OCI-LY3 (cell line): ENCODE measurements at regions not wholly inside any gene's neighbourhood (a gene's known extent, or its start where the extent isn't known, plus 50 kb on each side); places are given as distances from the start of the nearest gene placed in this dataset.

Source experiments
- H2AFZ ChIP-seq: fragments of 200-600, 300-600 bp; shearing (Covaris generic); 2 replicates; pipeline ENCODE4 v1.6.0; 2014; ENCODE audit warnings: antibody characterized with exemption, low read depth, low read length
- H3K27ac ChIP-seq: fragments of 200-600, 300-600 bp; sonication (generic); 2 replicates; pipeline ENCODE4 v1.5.1; 2014; ENCODE audit warnings: mild to moderate bottlenecking, low read length, moderate library complexity, mixed read lengths
- H3K27me3 ChIP-seq: fragments of 200-600, 300-600 bp; sonication (generic); 2 replicates; pipeline ENCODE4 v1.6.1; 2014; ENCODE audit warnings: low read depth, low read length, mixed read lengths
- H3K36me3 ChIP-seq: fragments of 200-600, 300-600 bp; sonication (generic); replicated peaks from 2 replicates; pipeline ENCODE3; 2014; ENCODE audit warnings: low read depth, low read length, mixed read lengths
- H3K4me1 ChIP-seq: fragments of 300-600, 200-600 bp; sonication (generic); 2 replicates; pipeline ENCODE4 v1.6.1; 2014; ENCODE audit warnings: low read length, mixed read lengths
- H3K4me2 ChIP-seq: fragments of 200-600, 300-600 bp; sonication (generic); 2 replicates; pipeline ENCODE4 v1.6.1; 2014; ENCODE audit warnings: low read length, mixed read lengths
- H3K4me3 ChIP-seq: fragments of 300-600, 200-600 bp; sonication (generic); 2 replicates; pipeline ENCODE4 v1.5.1; 2014; ENCODE audit warnings: antibody characterized with exemption, mild to moderate bottlenecking, low read length, moderate library complexity
- H3K79me2 ChIP-seq: fragments of 300-600, 200-600 bp; shearing (Covaris generic); 2 replicates; pipeline ENCODE4 v1.6.1; 2014; ENCODE audit warnings: mild to moderate bottlenecking, low read length, mixed read lengths
- H3K9ac ChIP-seq: fragments of 300-600, 200-600 bp; shearing (Covaris generic); 2 replicates; pipeline ENCODE4 v1.6.0; 2014; ENCODE audit warnings: mild to moderate bottlenecking, low read length, moderate library complexity
- H3K9me3 ChIP-seq: fragments of 200-600, 300-600 bp; shearing (Covaris generic); 2 replicates; pipeline ENCODE4 v1.6.1; 2014; ENCODE audit warnings: low read length, mixed read lengths; ENCODE audit not compliant: insufficient read depth
- H4K20me1 ChIP-seq: fragments of 200-600, 300-600 bp; sonication (generic); 2 replicates; pipeline ENCODE4 v1.6.1; 2016; ENCODE audit warnings: low read length, mixed read lengths; ENCODE audit not compliant: insufficient read depth
- CTCF ChIP-seq: fragments of 200-600, 300-600 bp; sonication (generic); IDR thresholded peaks from 2 replicates; pipeline ENCODE4 v1.5.1; 2014; ENCODE audit warnings: antibody characterized with exemption, low read length, low read depth
- EZH2phosphoT487 ChIP-seq: fragments of 200-600 bp; shearing (Covaris generic); IDR thresholded peaks from 2 replicates; pipeline ENCODE4 v1.6.1; 2018; ENCODE audit warnings: antibody characterized with exemption, mixed run types, low read depth

- H3K4me1 ChIP-seq: no peaks in the 10 kb centered on the region
- H3K4me3 ChIP-seq: no peak overlapping the region
- H2AFZ ChIP-seq: no peak overlapping the region
- no peak overlapping the region for H3K27ac ChIP-seq
- H4K20me1 ChIP-seq: no peaks in the 10 kb centered on the region
- no peaks in the 10 kb centered on the region for H3K9me3 ChIP-seq
- H3K4me2 ChIP-seq: no peak overlapping the region
- H3K9ac ChIP-seq: no peak overlapping the region
- no peaks in the 10 kb centered on the region for H3K27me3 ChIP-seq
- no peaks in the 10 kb centered on the region for H3K36me3 ChIP-seq
- no peak for TF ChIP-seq EZH2phosphoT487
- no peak for TF ChIP-seq CTCF
- no peaks in the 10 kb centered on the region for H3K79me2 ChIP-seq
Observed at GRCh38 chr5:86039351-86039750, 578.4 kb upstream of the COX7C start.

DNA sequence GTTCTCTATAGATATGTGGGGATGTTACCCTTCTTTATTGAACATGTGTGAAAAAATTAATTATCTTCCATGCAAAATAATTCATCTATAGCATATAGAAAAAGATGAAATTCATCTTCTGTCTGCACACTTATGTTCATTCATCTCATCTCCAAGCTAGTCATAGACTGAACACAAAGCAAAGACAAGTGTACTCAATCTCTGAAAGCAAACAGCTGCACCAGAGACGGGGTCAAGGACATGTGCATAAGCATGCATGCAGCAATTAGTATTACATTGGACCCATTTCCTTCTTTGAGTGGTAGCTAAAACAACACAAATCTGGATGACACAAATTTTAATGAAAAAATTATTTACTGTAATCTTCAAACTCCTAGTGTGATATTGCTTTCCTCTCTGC, 547.0 kb upstream of the COX7C start:
- Histone ChIP-seq H3K4me1 (no peaks in the 10 kb centered on the region), H3K4me2 (no peak overlapping the region), H3K9me3 (no peaks in the 10 kb centered on the region), H3K27me3 (no peaks in the 10 kb centered on the region), H3K9ac (no peak overlapping the region), H2AFZ (no peak overlapping the region), H3K79me2 (no peaks in the 10 kb centered on the region), H3K36me3 (no peaks in the 10 kb centered on the region), H3K4me3 (no peak overlapping the region), H3K27ac (no peak overlapping the region), H4K20me1 (no peaks in the 10 kb centered on the region)
- TF ChIP-seq EZH2phosphoT487: no peak
- no peak for TF ChIP-seq CTCF

- no peak overlapping the region for H2AFZ ChIP-seq
- H3K4me1 ChIP-seq: no peaks in the 10 kb centered on the region
- no peaks in the 10 kb centered on the region for H3K36me3 ChIP-seq
- TF ChIP-seq CTCF (no peak), EZH2phosphoT487 (no peak)
- H3K79me2 ChIP-seq: no peaks in the 10 kb centered on the region
- H3K9ac ChIP-seq: no peak overlapping the region
- no peaks in the 10 kb centered on the region for H3K9me3 ChIP-seq
- no peaks in the 10 kb centered on the region for H4K20me1 ChIP-seq
- no peak overlapping the region for H3K4me2 ChIP-seq
- no peak overlapping the region for H3K4me3 ChIP-seq
- H3K27ac ChIP-seq: no peak overlapping the region
- H3K27me3 ChIP-seq: no peaks in the 10 kb centered on the region
Observed at GRCh38 chr5:86074297-86074696, 543.4 kb upstream of the COX7C start.

DNA sequence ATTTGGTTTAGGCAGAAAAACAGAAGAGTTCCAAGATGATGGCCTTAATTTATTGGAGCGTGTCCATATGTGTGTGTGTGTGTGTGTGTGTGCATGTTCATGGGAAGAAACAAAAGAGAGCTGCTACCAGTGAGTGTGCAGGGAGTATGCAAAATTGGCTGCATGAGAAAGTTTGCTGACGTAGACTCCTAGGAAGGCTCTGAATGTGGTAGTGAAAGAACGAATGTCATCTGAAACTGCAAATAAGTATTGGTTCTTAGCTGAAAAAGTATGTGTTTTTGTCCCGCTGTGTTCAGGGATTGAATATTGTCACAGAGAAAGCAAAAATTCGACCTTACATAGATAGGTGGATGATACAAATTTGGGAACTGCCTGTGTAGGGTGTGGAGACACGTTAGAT, 542.6 kb upstream of the COX7C start:
- H2AFZ ChIP-seq: no peak overlapping the region
- H3K4me2 ChIP-seq: no peak overlapping the region
- no peaks in the 10 kb centered on the region for H4K20me1 ChIP-seq

More for the DNA sequence above, 542.6 kb upstream of the COX7C start:
- H3K36me3 ChIP-seq: no peaks in the 10 kb centered on the region
- H3K9ac ChIP-seq: no peak overlapping the region
- H3K27ac ChIP-seq: no peak overlapping the region
- H3K79me2 ChIP-seq: no peaks in the 10 kb centered on the region
- no peak overlapping the region for H3K4me3 ChIP-seq
- H3K4me1 ChIP-seq: no peaks in the 10 kb centered on the region
- H3K9me3 ChIP-seq: no peaks in the 10 kb centered on the region
- TF ChIP-seq CTCF: no peak
- no peak for TF ChIP-seq EZH2phosphoT487
- H3K27me3 ChIP-seq: no peaks in the 10 kb centered on the region
